Loucy (cell line): ENCODE measurements at regions not wholly inside any gene's neighbourhood (a gene's known extent, or its start where the extent isn't known, plus 50 kb on each side); places are given as distances from the start of the nearest gene placed in this dataset.

Experiments
- H2AFZ ChIP-seq: fragments of 200-600 bp; sonication (generic); 2 replicates; pipeline ENCODE4 v1.6.0; 2016; ENCODE audit warnings: antibody characterized with exemption, mild to moderate bottlenecking, low read length, moderate library complexity
- H3F3A ChIP-seq: fragments of 200-600 bp; 2 replicates; pipeline ENCODE4 v1.6.0; 2016; ENCODE audit warnings: antibody characterized with exemption, low read depth, mild to moderate bottlenecking
- H3K27me3 ChIP-seq: fragments of 200-600 bp; sonication (generic); 2 replicates; pipeline ENCODE4 v1.6.1; 2014; ENCODE audit warnings: low read length, mild to moderate bottlenecking; ENCODE audit not compliant: insufficient read depth, poor library complexity, severe bottlenecking
- H3K36me3 ChIP-seq: fragments of 200-600 bp; sonication (generic); 2 replicates; pipeline ENCODE4 v1.6.1; 2016; ENCODE audit warnings: low read length; ENCODE audit not compliant: insufficient read depth
- H3K4me1 ChIP-seq: fragments of 200-600 bp; sonication (generic); 2 replicates; pipeline ENCODE4 v1.5.1; 2014; ENCODE audit warnings: low read length, mild to moderate bottlenecking; ENCODE audit not compliant: insufficient read depth, poor library complexity, severe bottlenecking
- H3K4me2 ChIP-seq: fragments of 200-600 bp; sonication (generic); 2 replicates; pipeline ENCODE4 v1.6.0; 2014; ENCODE audit warnings: antibody characterized with exemption, low read length, low read depth, mild to moderate bottlenecking; ENCODE audit not compliant: poor library complexity, severe bottlenecking
- H3K4me3 ChIP-seq: fragments of 200-600 bp; sonication (generic); 2 replicates; pipeline ENCODE4 v1.5.1; 2014; ENCODE audit warnings: low read length, mild to moderate bottlenecking, mixed read lengths; ENCODE audit not compliant: poor library complexity, severe bottlenecking
- H3K79me2 ChIP-seq: fragments of 200-600 bp; sonication (generic); 2 replicates; pipeline ENCODE4 v1.6.1; 2014; ENCODE audit warnings: low read length; ENCODE audit not compliant: insufficient read depth
- H3K9ac ChIP-seq: fragments of 200-600 bp; sonication (generic); 2 replicates; pipeline ENCODE4 v1.6.0; 2014; ENCODE audit warnings: mild to moderate bottlenecking, low read depth, low read length, moderate library complexity; ENCODE audit not compliant: poor library complexity, severe bottlenecking
- H3K9me2 ChIP-seq: fragments of 200-600 bp; sonication (generic); replicated peaks from 2 replicates; pipeline ENCODE4 v1.6.1; 2016; ENCODE audit warnings: low read depth, low read length, mixed read lengths
- H3K9me3 ChIP-seq: fragments of 200-600 bp; sonication (generic); 2 replicates; pipeline ENCODE4 v1.6.1; 2014; ENCODE audit warnings: mild to moderate bottlenecking, antibody characterized with exemption, low read length, low read depth; ENCODE audit not compliant: insufficient read depth
- H4K20me1 ChIP-seq: fragments of 200-600 bp; sonication (generic); 2 replicates; pipeline ENCODE4 v1.6.0; 2014; ENCODE audit warnings: antibody characterized with exemption, low read length, mild to moderate bottlenecking; ENCODE audit not compliant: insufficient read depth, poor library complexity, severe bottlenecking
- CTCF ChIP-seq: fragments of 200-600 bp; sonication (generic); conservative IDR thresholded peaks from 2 replicates; pipeline ENCODE4 v1.5.1; 2014; ENCODE audit warnings: mild to moderate bottlenecking, antibody characterized with exemption, low read length
- EZH2phosphoT487 ChIP-seq: fragments of 200-600 bp; IDR thresholded peaks from 2 replicates; pipeline ENCODE4 v1.6.1; 2018; ENCODE audit warnings: antibody characterized with exemption, mild to moderate bottlenecking, moderate library complexity, borderline replicate concordance

- H4K20me1 ChIP-seq = no peaks in the 10 kb centered on the region
- TF ChIP-seq EZH2phosphoT487 (no peak), CTCF (no peak)
- no peaks in the 10 kb centered on the region for H3K79me2 ChIP-seq
- no peaks in the 10 kb centered on the region for H3K36me3 ChIP-seq
- H3K27me3 ChIP-seq = no peaks in the 10 kb centered on the region
- H3K4me3 ChIP-seq = no peak overlapping the region
- no peak overlapping the region for H2AFZ ChIP-seq
- H3K4me2 ChIP-seq = no peak overlapping the region
- H3K9me3 ChIP-seq = no peaks in the 10 kb centered on the region
- no peaks in the 10 kb centered on the region for H3K4me1 ChIP-seq
- H3F3A ChIP-seq = no peaks in the 10 kb centered on the region
- no peaks in the 10 kb centered on the region for H3K9me2 ChIP-seq
- H3K9ac ChIP-seq = no peak overlapping the region
These were observed 1348.8 kb downstream of the STIM2 start for GRCh38 chr4:28209371-28209924.

DNA sequence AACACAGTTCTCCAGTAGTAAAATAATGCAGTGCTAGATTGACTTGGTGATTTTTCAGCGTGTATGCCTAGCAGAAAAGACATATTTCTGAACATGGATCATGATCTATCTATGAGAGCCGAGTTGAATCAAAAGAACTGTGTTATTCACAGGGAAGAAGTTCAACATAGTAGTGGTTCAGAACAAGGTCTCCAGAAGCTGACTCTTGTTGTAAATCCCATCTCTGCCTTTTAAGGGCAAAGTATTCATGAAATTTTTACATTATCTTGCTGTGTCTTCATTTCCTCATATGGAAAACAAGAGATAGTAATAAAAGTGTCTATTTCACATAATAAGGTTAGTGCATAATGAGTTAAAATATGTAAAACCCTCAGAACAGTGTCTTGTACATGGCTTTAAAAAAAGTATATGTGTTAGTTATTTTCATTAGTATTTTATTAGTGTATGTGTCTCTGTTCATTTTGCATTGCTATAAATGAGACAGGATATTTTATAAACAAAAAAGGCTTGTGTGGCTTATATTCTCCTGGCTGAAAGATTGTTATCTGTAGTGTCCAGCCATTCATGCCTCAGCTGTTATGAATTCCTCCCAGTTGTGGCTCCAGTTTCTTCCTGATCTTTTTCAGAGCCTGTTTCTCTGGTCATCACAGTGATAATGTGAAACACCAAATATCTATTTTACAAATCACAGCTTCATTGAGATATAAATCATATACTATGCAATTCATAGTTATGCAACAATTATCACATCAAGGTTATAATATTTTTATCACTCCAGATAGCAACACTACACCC, 1351.2 kb downstream of the STIM2 start:
- TF ChIP-seq CTCF (no peak), EZH2phosphoT487 (no peak)
- Histone ChIP-seq H3F3A (no peaks in the 10 kb centered on the region), H3K79me2 (no peaks in the 10 kb centered on the region), H2AFZ (no peak overlapping the region), H3K4me2 (no peak overlapping the region), H3K4me1 (no peaks in the 10 kb centered on the region), H3K9me3 (no peaks in the 10 kb centered on the region), H3K27me3 (no peaks in the 10 kb centered on the region), H3K9ac (no peak overlapping the region), H4K20me1 (no peaks in the 10 kb centered on the region), H3K9me2 (no peaks in the 10 kb centered on the region), H3K36me3 (no peaks in the 10 kb centered on the region), H3K4me3 (no peak overlapping the region)

GRCh38 chr4:28221536-28221935, 1360.9 kb downstream of the STIM2 start:
- Histone ChIP-seq H3K4me3 (no peak overlapping the region), H4K20me1 (no peaks in the 10 kb centered on the region), H3K9me3 (no peaks in the 10 kb centered on the region), H3K4me1 (no peaks in the 10 kb centered on the region), H3K36me3 (no peaks in the 10 kb centered on the region), H2AFZ (no peak overlapping the region), H3K79me2 (no peaks in the 10 kb centered on the region), H3K4me2 (no peak overlapping the region), H3F3A (no peaks in the 10 kb centered on the region), H3K9ac (no peak overlapping the region), H3K9me2 (no peaks in the 10 kb centered on the region), H3K27me3 (no peaks in the 10 kb centered on the region)
- TF ChIP-seq EZH2phosphoT487 = no peak
- no peak for TF ChIP-seq CTCF
